ENCODE measurements at regions not wholly inside any gene's neighbourhood (a gene's known extent, or its start where the extent isn't known, plus 50 kb on each side); places are given as distances from the start of the nearest gene placed in this dataset.

DNA sequence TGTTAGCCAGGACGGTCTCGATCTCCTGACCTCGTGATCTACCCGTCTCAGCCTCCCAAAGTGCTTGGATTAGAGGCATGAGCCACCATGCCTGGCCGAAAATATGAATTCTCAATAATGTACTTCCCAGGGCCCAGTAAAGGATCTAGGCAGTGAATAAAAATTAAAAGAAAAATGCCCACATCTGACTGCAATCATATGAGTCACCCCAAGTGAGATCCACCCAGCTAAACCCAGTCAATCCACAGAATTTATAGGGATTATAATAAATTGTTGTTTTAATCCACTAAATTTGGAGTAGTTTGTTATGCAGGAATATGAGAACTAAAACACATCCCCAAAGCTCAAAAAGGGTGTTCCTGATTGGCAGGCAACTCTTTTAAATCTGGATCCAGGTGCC, 93.5 kb upstream of the STK39 start:
- no peak for DNase-seq

DNA sequence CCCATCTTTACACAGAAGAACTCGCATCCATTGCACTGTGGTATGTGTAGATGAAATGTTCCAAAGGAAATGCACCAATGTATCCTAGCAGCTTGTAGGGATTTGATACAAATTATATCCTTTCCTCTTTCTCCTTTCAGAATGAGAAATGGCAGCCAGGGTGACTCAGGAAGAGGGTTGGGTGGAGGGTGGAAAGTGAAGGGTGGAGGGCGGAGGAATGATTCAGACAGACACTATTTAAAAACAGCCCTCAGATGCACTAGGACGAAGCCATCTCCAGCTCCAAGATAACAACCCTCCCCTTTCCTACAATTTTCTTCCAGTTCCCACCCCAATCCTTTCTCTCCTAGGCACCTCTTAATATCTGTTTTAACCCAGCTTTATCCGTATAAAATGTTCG, 96.2 kb upstream of the STK39 start:
- DNase-seq = peak; percentile 53

DNA sequence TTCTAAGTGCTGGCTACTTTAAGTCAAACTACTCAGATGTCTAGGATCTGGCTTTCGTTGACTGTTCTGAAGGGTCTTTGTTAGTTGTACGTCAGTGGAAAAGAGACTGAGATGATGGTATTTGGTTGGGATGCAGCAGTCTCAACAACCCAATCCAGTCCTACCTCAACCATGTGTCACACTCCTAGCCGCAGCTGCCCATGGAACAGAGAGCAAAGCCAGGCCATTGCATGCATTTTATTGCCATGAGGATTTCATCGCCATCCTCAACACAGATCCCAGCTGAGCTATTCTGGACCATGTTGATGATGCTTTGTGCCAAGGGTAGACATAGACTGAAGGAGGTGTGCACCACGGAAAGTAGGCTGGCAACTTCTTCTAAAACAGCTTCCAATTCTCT, 97.3 kb upstream of the STK39 start:
- DNase-seq = no peak

GRCh38 chr2:168345601-168346000, 98.2 kb upstream of the STK39 start:
- no peak for DNase-seq

GRCh38 chr2:168346725-168347477, 99.5 kb upstream of the STK39 start:
- DNase-seq = peak; percentile 29

DNA sequence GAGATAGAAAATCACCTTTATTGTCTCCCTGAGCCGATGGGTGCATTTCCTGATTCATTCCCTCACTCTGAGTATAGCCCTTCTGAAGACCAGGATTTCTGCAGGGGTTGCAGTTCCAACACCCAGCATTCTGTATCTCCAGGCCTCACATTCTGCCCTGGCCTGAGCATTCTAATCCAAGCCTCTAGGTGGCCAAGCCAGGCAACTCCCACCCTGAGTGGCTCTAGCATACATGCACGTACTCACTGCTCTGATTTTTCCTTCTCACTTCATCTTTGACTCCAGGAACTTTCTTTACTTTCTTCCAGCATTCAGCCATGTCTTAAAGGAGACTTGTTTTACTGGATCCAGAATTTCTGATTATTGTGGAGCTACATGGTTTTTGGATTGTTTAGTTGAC, 100.7 kb upstream of the STK39 start:
- DNase-seq = peak; percentile 17

GRCh38 chr2:168350380-168350779, 103.0 kb upstream of the STK39 start:
- no peak for DNase-seq

- DNase-seq = no peak
Observed at GRCh38 chr2:168353251-168353650, 102.8 kb upstream of the CERS6 start.

- DNase-seq = no peak
Observed at GRCh38 chr2:168354499-168354898, 101.6 kb upstream of the CERS6 start.

GRCh38 chr2:168355121-168355520, 101.0 kb upstream of the CERS6 start:
- DNase-seq = no peak

GRCh38 chr2:168355779-168356476, 100.1 kb upstream of the CERS6 start:
- DNase-seq = no peak

- DNase-seq = no peak
Observed at GRCh38 chr2:168356477-168356835, 99.6 kb upstream of the CERS6 start.

DNA sequence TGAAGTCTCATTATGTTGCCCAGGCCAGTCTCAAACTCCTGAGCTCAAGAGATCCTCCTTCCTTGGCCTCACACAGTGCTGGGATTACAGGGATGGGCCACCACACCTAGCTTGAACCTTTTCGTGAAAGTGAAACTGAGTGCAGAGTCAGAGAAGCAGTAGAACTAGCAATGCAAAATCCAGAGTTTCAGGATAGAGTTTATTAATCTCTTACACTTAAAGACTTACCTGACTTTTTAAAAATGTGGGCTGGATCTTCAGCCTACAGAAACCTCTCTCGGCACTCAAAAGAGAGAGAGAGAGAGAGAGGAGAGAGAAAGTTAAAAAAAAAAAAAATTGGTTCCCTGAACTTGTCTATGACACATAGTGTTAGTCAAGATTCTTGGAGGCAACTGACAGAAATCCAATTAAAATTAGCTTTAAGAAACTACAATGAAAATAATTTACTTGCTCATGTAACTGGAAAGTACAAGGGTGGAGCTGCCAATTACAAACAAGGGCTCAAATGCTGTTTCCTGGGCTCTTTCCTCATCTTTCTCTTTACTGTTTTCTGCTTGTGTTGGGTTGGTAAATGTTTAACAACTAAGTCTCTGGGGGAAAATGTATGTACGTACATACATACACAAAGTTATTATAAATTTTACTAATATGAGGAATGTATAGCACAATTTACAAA, 98.1 kb upstream of the CERS6 start:
- DNase-seq = no peak

DNA sequence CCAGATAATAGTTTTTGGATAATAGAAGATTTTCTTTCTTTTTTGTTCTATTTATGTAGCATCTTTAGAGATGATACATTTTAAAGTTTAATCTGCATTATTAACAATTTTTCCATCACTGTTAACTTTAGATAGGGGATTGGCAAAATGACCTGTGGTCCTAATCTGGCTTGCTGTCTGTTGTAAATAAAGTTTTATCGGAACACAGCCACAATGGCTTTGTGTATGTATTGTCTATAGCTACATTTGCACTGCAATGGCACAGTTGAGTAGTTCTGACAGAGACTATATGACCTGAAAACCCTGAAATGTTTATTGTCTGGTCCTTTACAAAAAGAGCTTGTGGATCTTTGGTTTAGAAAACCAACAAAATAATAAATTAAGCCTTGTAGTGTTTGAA, 97.0 kb upstream of the CERS6 start:
- no peak for DNase-seq

GRCh38 chr2:168363347-168364092, 92.6 kb upstream of the CERS6 start:
- no peak for DNase-seq

DNA sequence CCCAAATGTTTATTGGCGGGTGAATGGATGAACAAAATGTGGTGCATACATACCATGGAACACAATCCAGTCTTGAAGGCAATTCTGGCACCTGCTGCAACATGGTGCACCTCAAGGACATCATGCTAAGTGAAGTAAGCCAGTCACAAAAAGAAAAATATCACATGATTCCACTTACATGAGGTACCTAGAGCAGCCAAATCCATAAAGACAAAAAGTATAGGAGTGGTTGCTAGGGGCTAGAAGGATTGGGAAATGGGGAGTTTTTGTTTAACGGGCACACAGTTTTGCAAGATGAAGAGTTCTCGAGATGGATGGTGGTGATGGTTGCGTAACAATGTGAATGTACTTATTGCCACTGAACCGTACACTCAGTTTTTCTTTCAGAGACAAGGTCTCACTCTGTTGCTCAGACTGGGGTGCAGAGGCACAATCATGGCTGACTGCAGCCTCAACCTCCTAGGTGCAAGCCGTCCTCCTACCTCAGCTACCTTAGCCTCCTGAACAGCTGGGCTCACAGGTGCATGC, 90.9 kb upstream of the CERS6 start:
- DNase-seq = no peak

DNA sequence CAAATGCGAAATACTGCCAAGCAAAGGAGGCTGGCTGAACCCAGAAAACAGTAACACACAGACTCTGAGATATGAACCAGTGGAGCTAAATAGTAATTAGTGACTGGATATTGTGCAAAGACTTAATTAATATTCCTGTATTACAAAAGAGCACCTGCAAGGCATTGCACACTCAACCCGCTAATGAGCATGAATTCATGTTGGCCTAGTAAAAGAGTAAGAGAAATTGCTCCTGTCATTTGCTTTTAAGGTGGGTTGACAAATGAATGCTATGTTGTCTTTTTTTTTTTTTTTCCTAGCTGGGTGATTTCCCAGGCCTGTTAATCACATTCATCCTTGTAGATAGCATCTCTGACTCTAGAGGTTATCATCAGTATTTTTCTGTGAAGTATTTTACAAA, 87.0 kb upstream of the CERS6 start:
- no peak for DNase-seq

GRCh38 chr2:168371273-168372019, 84.6 kb upstream of the CERS6 start:
- no peak for DNase-seq

- DNase-seq = no peak
Observed at GRCh38 chr2:168373468-168373867, 82.6 kb upstream of the CERS6 start.

DNA sequence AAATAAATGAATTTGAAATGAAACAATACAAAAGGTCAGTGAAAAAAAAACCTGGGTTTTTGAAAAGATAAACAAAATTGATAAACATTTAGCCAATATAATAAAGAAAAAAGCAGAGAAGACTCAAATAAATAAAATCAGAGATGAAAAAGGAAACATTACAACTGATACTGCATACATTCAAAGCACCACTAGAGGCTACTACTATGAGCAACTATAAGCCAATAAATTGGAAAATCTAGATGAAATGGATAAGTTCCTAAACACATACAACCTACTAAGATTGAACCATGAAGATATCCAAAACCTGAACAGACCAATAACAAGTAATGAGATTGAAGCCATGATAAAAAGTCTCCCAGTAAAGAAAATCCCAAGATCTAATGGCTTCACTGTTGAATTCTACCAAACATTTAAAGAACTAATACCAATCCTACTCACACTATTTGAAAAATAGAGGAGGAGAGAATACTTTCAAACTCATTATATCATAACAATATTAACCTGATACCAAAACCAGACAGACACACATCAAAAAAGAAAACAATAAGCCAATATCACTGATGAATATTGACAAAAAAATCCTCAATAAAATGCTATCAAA, 80.8 kb upstream of the CERS6 start:
- no peak for DNase-seq

GRCh38 chr2:168378960-168379669, 77.0 kb upstream of the CERS6 start:
- no peak for DNase-seq

Measured in NCI-H226 (cell line).